SHP77 (cell line): ENCODE measurements at regions not wholly inside any gene's neighbourhood (a gene's known extent, or its start where the extent isn't known, plus 50 kb on each side); places are given as distances from the start of the nearest gene placed in this dataset.
A peak's percentile ranks its signal among the peaks of the same experiment; 100 is the strongest.
"Not testable (repeated sequence)": the region's sequence is repeated elsewhere in the genome, so short reads cannot be mapped to it uniquely, and the experiment has no call there.

Experiments
- DNase-seq, 2 experiments: peaks; one replicate each; lab custom pipeline; 2025; lab: John Stamatoyannopoulos, UW

DNA sequence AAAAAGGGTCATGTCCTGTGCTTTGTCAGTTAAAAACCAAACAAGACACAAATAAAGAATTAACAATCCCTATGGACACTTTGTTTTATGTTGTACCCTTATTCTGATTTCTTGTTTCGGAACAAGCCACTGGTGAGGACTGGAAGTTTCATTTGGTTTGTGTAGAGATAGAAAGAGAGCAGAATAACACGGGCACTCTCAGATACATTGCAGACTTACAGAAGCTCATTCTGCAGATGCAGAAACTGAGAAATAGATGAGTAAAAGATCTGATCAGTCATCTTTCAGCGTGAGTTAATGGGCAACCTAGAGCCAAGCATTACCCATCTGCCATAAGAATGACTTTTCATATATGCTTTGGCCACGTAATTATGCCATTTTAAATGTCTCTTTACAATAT lies 407.6 kb downstream of the RAB38 start:
- DNase-seq = no peak

DNA sequence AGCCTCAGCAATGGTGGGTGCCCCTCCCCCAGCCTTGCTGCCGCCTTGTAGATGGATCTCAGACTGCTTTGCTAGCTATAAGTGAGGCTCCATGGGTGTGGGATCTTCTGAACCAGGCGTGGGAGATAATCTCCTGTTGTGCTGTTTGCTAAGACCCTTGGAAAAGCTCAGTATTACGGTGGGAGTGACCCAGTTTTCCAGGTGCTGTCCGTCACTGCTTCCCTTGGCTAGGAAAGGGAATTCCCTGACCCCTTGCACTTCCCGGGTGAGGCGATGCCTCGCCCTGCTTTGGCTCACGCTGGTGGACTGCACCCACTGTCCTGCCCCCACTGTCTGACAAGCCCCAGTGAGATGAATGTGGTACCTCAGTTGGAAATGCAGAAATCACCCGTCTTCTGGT lies 411.2 kb downstream of the RAB38 start:
- DNase-seq = not testable (repeated sequence)

DNA sequence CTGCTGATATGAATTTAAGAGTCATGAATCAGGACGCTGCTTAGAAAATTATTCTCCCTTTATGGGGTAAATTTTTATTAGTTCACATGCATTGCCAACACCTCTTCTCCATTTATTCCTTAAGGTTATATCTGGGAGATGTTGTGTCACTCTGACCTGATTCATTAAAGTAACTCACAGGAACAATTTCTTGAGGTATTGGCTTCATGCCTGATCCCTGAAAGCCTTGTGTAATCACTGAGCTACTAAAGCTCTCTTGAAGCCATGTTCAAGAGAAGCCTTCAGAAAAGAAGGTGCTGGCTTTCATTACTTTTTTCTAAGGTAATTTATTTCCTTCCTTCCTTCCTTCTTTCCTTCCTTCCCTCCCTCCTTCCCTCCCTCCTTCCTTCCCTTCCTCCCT lies 420.6 kb downstream of the RAB38 start:
- no peak for DNase-seq

DNA sequence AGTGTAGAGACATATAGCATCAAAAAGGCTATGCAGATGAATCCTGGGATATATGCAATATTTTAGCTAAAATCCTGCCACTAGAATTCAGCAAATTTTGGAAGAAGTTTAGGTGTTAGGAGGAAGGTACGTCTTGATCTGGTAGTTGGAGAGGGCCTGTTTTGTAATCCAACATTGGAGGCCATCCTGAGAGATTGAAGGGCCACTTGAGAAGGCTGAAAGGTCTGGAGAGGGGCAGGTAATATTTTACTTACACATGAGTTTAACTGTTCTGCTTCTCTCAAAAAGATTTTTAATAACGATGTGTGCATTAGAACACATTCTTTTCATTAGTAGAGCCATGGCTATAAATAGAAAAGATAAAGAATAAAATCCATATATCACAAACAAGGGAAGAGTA lies 422.1 kb downstream of the RAB38 start:
- no peak for DNase-seq

DNA sequence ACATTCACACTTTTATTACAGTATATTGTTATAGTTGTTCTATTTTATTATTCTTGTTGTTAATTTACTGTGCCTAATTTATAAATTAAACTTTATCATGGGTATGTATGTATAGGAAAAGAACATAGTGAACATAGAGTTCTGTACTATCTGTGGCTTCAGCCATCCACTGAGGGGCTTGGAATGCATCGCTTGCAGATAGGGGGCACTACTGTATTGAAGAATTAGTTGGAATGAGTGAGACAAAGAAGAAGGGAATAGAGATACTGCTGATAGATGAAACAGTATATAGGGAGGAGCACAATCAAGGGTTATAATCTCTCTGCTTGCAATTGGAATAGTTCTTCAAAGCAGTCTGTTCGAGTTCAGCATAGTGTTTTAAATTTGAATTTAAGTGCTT lies 432.2 kb downstream of the RAB38 start:
- no peak for DNase-seq

DNA sequence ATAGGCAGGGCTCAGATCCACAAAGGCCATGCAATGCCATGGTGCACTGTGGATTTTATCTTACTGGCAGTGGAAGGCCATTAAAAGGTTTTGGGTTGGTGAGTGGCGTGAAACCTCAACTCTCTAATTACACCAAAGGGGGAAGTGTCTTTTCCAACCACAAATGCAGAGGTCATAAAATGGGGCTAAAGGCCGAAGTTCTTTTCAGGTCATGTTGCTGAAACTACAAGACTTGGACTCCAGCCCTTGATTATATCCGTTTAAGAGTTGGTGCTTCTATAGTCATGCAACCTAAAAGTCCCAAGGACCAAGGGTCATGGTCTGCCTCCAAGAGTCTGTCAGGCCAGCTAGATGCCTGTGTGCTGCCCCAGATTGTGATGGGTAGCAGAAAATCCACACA lies 434.3 kb downstream of the RAB38 start:
- DNase-seq = no peak

DNA sequence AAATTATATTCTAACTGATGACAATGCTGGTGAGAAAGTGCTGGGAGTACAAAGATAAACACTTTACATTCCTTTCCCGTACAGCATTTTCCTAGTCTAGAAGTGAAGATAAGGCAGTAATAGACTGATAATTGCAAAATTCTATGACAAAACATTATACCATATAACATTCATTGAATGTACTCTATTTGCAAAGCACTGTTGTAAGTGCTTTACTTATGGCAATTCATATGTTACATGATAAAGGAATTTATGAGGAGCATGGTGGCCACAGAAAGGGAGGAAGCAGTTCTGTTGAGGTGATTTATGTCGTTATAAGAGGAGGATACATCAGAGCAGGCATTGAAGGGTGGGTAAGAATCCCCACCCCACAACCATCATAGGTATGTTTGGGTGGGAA lies 434.8 kb downstream of the RAB38 start:
- DNase-seq = no peak

DNA sequence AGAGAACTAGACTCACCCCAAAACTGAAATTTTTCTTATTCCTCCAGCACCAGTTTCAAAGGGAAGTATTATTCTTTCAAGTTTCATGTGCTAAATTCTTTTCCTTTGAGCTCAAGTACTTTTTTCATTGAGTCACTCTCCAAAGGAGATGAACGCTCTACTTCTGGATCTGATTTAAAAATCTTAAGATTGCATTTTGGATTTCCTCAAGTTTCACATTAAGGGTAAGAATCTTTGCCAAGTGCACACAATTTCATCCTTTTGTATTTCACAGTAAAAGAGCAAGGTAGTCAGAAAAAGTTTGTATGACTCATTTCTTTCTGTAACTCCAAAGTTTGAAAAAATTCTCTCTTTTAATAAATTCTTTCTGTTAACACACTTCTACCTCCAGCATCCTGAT lies 435.5 kb downstream of the RAB38 start:
- DNase-seq = no peak

DNA sequence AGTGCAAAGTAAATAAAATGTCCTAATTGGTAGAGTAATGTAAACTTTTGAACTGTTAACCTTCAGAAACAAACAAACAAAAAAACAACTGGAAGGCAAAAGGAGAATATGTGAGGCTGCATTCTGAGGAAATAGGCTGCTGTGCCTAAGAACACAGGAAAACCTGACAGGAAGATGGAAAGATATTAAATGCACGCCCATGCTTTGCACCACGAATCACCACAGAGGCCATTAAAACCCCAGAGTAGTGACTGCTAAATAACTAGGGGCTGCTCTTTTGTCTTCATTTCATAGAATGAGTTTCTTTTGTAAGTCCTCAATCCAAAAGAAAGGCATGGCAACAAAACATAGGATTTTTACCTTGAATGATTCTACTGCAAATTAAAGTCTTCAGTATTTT lies 436.0 kb downstream of the RAB38 start:
- DNase-seq = no peak

DNA sequence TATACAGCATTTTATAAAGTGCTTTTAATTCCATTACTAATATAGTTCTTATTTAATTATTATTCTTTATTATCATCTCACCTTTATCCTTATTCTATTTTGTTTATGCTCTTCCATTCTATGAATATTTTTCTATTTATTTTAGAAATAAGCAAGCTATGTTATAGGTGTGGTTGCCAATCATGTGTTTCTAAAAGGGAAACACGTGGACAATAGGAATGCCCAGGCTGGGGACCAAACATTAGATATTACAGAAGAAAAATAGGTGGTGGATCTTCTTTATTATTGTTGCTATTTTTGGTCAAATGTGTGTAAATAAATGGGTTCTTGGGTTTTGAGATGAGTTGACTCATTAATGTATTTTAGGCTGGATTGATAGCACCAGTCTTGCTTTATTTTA lies 438.3 kb downstream of the RAB38 start:
- DNase-seq = no peak

DNA sequence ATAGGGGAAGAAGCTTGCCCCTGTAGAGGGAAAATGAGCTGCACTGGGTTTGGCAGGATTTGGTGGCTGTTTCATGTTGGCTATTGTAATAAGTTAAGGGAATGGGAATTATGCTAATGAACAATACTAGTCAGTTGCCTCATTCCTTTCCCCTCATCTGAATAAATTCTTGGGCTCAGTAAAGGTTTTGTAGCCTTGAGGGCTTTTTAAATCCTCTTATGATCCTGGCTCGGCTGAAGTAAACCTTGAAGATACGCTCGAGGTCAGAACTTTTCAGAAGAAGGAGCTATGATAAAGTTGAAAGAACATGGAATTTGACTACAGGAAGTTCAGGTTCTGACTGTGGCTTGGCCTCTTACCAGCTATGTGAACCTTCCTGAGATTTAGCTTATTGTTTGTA lies 448.7 kb downstream of the RAB38 start:
- no peak for DNase-seq

DNA sequence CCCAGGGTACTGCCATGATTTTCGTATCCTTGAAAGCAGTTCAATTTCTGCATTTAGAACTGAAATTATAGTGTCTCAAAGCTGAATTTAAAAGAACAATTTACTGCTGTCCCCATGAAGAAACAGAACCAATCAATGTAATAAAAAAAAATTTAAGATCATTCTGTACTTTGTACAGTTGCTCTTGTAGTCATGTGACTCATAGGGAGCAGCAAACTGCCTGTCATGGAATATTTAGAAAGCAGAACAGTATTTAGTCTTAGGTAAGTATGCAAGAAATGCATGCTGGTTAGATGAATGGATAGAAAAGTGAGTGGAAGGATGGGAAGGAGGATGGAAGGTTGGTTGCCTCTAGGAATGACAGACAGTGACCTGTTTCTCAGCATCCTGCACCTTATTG lies 450.9 kb downstream of the RAB38 start:
- DNase-seq = no peak

DNA sequence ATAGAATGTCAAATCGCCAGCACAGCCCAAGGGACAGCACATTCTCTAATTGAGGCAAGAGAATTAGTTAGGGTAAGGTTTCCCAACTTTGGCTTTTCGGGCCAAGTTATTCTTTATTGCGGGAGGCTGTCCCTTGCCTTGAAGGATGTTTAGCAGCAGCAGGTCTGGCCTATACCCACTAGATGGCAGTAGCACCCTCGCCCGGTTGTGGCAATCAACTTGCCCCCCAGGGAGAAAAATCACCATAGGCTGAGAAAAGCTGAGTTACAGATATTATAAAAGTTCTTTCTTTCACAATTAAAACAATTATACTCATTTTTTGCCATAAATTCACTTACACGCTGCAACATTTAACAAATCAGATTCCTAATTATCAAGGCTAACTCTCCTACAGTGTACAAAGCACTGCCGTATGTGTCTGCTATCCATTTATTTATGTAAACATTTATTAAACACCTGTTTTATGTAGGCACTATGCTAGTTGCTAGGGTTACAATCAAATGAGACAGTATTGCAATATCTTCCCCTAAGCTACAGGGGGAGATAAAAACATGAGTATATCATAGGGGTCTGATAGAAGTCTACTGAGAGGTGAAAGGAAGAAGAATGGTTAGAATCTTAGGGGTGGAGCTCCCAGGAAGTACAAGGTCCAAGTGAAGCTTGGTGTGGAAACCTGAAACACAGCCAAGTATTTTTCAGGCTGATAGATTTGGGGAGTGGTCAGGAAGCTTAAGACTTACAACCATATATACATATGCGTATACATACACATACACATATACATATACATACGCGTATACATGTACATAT lies 452.3 kb downstream of the RAB38 start:
- peak in 1 of 2 experiments; percentile 0 for DNase-seq

DNA sequence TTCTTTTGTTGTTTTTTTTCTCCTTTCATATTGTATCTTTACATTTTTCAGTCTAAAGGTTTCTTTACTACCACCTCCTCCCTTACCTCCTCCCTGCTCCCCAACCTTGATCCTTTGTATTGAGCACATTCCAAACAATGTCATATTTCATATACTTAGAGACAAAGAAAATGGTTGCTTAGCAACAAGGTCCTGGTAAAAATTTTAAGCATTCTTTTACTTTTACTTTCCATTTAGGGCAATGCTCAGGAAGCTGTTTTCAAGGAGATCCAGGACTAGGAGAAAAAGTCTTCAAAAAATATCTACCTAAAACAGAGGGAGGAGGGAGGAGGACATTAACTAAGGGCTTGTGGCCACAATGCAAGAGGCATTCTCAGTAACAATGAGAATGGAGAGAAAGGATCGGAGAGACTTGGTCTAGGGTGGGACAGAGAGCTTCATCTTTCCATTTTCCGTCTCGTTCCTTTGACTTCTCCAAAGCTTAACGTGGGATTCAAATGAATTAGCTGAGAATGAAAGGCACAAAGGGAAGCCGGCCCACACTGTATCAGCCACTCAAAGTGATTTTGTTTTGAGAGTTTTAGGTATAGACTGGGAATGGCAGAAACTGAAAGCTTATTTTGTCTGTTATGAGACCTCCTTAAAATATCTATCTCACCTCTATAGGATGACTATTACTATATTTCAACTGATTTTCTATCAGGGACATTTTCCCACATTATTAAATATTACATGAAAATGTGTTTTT lies 455.7 kb downstream of the RAB38 start:
- DNase-seq = no peak

DNA sequence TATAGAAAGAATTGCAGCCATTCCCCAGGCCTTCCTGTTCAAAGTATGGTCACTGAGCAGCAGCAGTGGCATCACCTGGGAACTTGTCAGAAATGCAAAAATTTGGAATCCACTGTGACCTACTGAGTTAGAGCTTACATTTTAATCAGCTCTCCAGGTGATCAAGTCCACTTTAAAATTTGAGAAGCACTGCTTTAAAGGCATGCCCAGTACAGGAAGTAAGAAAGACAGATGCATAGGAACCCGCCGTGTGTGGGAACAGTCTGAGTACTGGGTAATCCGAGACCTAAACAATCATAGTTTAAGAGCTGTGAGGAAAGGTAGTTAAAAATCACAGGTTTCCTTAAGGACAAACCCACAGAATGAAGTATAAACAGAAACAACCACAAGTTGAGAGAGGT lies 462.4 kb downstream of the RAB38 start:
- no peak for DNase-seq

DNA sequence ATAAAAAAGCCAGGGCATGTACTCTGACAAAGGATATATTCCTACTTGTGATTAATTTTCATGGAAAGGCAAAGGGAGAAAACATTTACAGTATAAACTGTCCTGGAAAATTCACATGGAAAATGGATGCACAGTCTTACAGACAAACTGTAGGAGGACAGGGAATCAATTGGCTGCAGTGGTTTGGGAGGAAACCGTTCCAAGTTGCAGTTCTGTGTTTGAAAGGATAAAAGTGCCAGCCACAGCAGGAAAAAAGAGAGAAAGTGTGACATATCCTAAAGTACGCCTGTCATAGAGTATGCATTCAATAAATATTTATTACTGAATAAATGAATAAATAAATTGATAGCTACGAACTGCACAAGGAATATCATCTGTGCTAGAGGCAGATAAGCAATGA lies 462.9 kb downstream of the RAB38 start:
- DNase-seq = no peak

DNA sequence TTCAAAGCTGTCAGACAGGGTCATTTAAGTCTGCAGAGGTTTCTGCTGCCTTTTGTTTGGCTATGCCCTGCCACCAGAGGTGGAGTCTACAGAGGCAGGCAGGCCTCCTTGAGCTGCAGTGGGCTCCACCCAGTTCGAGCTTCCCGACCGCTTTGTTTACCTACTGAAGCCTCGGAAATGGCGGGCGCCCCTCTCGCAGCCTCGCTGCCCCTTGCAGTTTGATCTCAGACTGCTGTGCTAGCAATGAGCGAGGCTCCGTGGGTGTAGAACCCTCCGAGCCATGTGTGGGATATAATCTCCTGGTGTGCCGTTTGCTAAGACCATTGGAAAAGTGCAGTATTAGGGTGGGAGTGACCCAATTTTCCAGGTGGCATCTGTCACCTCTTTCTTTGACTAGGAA lies 471.7 kb downstream of the RAB38 start:
- not testable (repeated sequence) for DNase-seq

DNA sequence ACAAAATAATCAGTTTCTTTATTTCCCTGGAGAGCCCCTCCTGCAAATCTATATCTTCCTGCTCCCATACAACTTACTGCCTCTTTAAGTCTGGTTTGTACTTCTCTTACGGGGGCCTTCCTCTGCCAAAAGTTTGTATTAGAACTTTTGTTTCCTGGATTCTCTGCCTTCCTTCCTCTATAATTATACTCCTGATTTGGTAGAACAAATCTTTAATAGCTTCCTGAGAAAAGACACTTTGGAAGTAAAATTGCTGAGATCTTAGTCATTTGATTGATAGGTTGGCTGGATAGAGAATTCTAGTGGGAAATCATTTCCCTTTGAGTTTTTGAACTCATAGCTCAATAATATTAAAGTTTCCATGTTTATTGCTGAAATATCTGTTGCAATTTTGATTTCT lies 499.2 kb downstream of the RAB38 start:
- no peak for DNase-seq

DNA sequence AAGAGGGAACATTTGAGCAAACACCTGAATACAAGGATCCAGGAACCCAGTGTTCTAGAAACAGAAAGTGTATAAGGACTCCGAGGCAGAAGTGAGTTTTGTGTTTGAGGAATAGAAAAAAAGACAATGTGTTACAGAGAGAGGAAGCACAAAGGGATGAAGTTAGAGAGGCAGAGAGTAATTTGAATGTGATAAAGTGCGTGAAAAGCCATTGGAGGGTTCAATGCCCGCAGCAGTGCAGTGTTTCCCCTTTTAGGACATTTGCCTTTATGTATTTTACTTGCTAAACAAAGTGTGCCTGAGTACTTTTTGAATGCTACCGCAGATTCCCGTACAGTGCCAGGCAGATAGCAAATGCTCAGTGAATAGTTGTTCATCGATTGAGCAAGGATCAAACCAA lies 508.5 kb downstream of the RAB38 start:
- no peak for DNase-seq

DNA sequence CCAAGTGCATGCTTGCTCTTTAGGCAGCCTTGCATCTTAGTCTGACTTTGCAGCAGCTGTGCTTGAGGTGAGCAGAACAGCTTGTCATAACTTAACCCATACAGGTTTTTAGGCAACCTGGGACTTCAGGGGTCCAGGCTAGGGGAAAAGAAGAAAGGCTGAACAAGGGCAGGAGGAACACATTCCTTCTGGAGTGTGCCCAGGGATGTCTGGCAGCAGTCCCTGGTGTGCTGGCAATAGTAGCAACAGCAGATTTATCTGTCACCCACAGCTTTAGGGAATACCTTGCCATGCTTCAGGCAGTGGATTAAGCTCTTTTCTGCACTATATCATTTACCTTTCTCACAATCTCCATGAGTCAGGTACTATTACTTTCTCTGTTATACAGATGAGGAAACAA lies 513.0 kb downstream of the RAB38 start:
- DNase-seq = no peak

DNA sequence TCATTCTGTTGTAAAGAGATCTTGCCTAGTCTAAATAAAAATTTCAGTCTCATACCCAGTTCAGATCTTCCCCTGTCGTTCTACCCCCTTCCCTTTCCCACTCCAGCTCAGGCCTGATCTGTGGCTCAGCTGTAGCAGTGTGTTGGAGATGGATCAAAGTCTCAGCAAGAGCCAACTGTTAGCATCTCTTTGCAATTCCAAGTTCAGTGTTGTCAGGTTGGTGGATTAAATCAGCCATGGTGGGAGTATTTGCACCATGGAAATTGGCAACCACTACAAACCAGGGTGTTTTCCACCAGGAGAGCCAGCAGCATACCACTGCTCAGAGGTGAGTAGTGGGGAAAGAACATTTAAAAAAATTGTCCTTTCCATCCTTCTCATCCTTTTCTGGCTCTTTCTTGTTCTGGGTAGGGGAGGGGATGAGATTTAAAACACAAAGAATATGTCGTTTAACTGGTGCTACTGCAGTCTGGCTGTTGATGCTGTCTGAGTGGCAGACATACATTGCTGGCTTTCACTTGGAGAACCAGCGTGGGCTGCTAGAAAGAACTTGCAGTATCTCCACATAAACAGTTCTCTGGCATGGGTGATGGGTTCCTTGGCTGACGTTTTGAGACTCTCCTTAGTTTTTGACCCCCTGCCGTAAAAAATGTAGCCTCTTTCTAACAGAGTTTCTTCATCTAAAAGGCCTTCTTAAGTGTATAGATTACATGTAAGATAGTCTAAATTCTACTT lies 514.1 kb downstream of the RAB38 start:
- DNase-seq = no peak

DNA sequence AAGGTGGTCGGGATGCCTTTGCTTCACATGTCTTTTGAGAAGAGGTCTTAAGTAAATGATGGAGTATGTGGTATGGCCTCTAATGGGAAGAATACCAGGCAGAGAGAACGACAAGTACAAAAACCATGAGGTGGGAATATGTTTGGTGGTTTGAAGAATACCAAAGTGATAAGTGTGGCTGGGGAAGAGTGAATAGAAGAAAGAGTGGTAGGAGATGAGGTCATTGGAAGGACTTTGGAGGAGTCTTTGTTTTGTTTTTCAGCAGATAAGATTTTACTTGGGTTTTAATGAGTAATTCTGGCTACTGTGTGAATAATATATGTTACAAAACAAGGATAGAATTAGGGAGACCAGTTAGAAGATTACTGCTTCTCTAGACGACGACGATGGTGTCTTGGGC lies 515.4 kb downstream of the RAB38 start:
- DNase-seq = no peak

DNA sequence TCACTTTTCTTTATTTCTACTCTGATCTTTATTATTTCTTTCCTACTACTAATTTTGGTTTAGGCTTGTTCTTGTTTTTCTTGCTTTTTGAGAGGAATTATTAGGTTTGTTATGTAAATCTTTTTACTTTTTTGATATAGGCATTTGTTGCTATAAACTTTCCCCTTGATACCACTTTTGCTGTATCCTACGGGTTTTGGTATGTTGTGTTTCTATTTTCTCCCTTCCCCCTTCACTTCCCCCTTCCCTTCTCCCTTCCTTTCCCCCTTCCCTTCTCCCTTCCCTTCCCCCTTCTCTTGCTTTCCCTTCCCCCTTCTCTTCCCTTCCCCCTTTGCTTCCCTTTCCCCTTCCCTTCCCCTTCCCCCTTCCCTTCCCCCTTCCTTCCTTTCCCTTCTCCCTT lies 529.6 kb downstream of the RAB38 start:
- no peak for DNase-seq
